IPS-18c (cell line): ENCODE measurements at regions not wholly inside any gene's neighbourhood (a gene's known extent, or its start where the extent isn't known, plus 50 kb on each side); places are given as distances from the start of the nearest gene placed in this dataset.

Experiments used
- H3K4me3 ChIP-seq: 2 replicates; pipeline ENCODE4 v1.7.0; 2013; ENCODE audit warnings: low read depth, mild to moderate bottlenecking, low read length, moderate library complexity; ENCODE audit not compliant: insufficient read depth
- H3K9me3 ChIP-seq: one replicate; pipeline ENCODE4 v1.6.1; 2013; ENCODE audit warnings: mild to moderate bottlenecking, low read length, moderate library complexity; ENCODE audit not compliant: control insufficient read depth, insufficient read depth

DNA sequence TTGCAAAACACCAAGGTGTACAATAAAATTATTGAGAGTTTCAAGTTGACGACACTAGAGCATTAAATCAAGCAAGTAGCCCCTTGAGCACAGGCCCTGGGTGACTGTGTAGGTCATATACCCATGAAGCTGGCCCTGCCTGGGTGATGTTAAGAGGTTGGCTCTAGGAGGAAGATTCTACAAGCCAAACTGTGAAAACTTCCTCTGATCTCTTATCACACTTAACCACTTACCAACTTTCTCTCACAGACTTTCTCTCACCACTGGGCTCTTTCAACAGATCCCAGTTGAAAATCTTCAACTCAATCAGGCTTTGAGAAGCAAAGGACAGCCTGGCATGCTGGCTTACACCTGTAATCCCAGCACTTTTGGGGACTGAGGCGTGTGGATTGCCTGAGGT lies 186.9 kb upstream of the BTG1 start:
- H3K4me3 ChIP-seq: no peak overlapping the region
- no peaks in the 10 kb centered on the region for H3K9me3 ChIP-seq

- H3K4me3 ChIP-seq: no peak overlapping the region
- no peaks in the 10 kb centered on the region for H3K9me3 ChIP-seq
These were observed 185.7 kb upstream of the BTG1 start for GRCh38 chr12:92331383-92331782.

GRCh38 chr12:92330654-92331053 lies 185.0 kb upstream of the BTG1 start:
- no peak overlapping the region for H3K4me3 ChIP-seq
- H3K9me3 ChIP-seq: no peaks in the 10 kb centered on the region

DNA sequence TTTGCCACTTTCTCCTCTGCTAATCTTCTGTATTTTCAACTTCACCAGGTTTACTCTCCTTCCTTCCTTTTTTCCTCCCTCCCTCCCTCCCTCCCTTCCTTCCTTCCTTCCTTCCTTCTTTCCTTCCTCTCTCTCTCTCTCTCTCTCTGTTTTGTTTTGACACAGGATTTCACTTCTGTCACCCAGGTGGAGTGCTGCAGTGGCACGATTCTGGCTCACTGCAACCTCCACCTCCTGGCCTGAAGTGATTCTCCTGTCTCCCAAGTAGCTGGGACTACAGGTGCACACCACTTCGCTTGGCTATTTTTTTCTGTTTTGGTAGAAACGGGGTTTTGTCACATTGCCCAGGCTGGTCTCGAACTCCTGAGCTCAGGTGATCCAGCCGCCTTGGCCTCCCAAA lies 181.2 kb upstream of the BTG1 start:
- H3K4me3 ChIP-seq: no peak overlapping the region
- H3K9me3 ChIP-seq: peaks cover 2% of the 10 kb centered on the region

GRCh38 chr12:92324849-92325500 lies 179.3 kb upstream of the BTG1 start:
- peaks cover 2% of the 10 kb centered on the region for H3K9me3 ChIP-seq
- no peak overlapping the region for H3K4me3 ChIP-seq

GRCh38 chr12:92312463-92312964 lies 166.9 kb upstream of the BTG1 start:
- Histone ChIP-seq H3K9me3 (no peaks in the 10 kb centered on the region), H3K4me3 (no peak overlapping the region)

DNA sequence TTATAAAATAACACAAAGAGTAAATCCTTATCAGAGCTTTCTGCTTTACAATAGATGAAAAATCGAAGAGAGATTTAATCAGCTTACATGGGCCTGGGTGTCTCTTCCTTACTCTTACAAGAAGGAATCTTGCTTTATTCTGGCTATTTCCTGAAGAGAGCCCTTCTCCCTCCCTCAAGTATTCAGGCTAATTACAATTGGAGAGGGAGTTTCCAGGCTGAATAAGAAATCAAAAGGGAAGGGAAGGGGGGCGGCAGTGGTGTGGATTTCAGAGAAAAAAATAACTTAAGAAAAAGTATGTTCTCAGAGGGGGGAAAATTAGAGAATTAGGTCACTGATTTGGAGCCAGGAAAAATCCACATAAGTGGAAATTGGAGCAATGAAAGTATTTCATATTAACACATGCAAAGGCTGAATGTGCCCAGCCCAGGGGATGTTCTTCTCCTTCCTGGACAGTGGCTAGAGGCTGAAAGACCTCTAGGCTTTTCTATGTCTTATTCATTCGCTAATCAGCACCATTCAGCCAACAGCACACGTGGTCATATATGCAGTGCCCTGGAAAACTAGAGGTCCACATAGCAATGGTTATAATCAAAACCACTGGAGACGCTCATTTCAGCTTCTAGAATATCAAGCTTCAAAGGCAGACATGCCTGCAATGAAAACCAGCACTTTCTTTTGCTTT lies 158.9 kb upstream of the BTG1 start:
- Histone ChIP-seq H3K9me3 (no peaks in the 10 kb centered on the region), H3K4me3 (no peak overlapping the region)

DNA sequence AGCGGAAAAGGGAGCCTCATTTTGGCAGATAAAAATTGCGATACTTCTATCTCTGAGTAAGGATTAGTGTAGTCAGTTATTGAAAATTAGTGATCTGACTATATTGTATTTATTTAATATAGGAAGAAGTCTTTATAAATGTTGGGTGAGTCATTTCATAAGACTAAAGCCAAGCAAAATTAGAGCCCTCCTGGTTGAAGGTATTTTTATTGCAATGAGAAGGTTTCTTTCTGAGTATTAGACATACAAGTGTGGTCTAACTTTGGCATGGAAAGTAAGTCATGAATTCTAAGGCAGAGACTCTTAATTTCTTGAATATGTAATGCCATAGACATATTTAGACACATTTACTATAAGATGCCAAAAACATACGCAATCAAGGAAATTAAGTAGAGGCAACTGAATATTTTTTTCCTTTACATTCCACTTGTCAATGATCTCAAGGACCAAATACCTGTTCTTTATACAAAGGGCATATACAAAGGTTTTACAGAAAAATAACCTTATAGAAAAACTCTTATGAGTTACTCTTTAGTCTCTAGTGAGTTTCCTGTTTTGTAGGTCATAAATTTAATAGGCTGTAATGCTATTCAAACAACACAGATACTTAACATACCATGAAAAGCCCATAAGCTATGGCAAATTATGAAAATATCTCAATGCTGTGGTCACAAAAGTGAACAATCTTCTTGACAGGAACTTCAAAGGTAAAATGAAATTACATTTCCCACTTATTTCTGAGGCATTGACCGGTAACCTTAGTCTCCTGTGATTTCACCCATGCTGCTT lies 156.6 kb upstream of the BTG1 start:
- Histone ChIP-seq H3K4me3 (no peak overlapping the region), H3K9me3 (no peaks in the 10 kb centered on the region)

DNA sequence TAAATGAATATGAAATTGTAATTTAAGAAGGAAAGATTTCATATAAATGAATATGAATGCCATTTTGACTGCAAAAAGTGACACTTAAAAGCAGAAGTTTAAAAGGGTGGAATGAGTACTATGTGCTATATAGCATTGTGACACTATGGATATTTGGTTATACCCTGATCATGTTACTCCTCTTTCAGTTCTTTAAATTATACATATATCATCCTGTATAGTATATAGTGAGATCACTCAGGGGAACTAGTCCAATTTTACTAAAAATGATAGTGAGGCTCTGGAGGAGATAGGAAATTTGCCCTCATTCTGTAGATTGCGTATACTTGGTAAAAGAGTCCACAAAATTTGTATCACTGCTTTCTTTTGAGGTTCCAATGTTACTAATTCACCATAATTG lies 155.7 kb upstream of the BTG1 start:
- no peak overlapping the region for H3K4me3 ChIP-seq
- no peaks in the 10 kb centered on the region for H3K9me3 ChIP-seq

DNA sequence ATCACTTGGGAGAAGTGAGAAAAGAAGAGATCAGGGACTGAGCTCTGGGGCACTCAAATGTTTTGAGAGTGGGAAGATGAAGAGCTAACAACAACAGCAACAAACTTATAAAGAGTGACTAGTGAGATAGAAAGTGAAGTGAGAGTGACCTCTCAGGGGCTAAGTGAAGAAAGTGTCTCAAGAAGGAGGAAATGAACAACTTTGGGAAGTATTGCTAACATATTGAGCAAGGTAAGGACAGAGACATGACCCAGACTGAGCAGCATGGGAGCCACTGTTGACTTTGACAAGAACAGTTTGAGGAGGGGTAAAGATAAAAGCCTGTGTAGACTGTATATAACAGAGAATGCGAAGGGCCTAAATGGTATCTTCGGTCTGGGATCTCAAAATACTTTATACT lies 155.1 kb upstream of the BTG1 start:
- Histone ChIP-seq H3K4me3 (no peak overlapping the region), H3K9me3 (no peaks in the 10 kb centered on the region)

- H3K9me3 ChIP-seq: no peaks in the 10 kb centered on the region
- H3K4me3 ChIP-seq: no peak overlapping the region
These were observed 154.1 kb upstream of the BTG1 start for GRCh38 chr12:92299744-92300143.

DNA sequence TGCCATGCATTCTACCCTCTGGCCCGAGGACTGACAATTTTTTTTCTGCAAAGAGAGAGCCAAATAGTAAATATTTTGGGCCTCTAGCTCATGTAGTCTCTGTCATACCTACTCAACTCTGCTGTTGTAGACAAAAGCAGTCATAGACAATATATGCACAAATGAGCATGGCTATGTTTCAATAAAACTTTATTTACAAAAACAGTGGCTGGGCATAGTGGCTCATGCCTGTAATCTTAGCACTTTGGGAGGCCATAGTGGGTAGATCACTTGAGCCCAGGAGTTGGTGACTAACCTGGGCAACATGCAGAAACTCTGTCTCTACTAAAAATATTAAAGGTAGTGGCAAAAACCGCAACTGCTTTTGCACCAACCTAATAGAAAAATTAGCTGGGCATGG lies 153.7 kb upstream of the BTG1 start:
- Histone ChIP-seq H3K4me3 (no peak overlapping the region), H3K9me3 (no peaks in the 10 kb centered on the region)

GRCh38 chr12:92297932-92298696 lies 152.5 kb upstream of the BTG1 start:
- no peak overlapping the region for H3K4me3 ChIP-seq
- H3K9me3 ChIP-seq: no peaks in the 10 kb centered on the region

- no peaks in the 10 kb centered on the region for H3K9me3 ChIP-seq
These were observed 151.8 kb upstream of the BTG1 start for GRCh38 chr12:92297405-92297804.

GRCh38 chr12:92295523-92295922 lies 149.9 kb upstream of the BTG1 start:
- H3K4me3 ChIP-seq: no peak overlapping the region
- H3K9me3 ChIP-seq: no peaks in the 10 kb centered on the region

More at GRCh38 chr12:92297405-92297804, 151.8 kb upstream of the BTG1 start:
- no peak overlapping the region for H3K4me3 ChIP-seq

GRCh38 chr12:92294676-92295440 lies 149.2 kb upstream of the BTG1 start:
- no peak overlapping the region for H3K4me3 ChIP-seq
- no peaks in the 10 kb centered on the region for H3K9me3 ChIP-seq

DNA sequence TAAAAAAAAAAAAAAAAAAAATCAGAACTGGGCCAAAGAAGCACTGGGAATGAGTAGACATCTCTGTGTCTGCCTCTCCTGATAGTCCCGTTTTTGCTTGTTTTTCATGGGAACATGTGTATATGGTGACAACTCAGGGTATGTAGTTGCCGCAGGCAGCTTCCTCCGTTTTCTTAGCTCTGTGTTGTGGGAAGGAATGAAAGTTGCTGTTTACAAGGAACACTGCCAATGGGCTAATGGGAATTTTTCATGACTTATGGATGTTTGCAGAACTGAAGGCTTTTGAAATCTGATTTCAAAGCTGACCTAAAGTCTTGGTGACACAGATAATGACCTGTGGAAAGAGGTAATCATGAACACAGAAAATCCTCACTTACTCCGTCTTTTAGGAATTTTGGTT lies 146.4 kb upstream of the BTG1 start:
- H3K9me3 ChIP-seq: no peaks in the 10 kb centered on the region
- no peak overlapping the region for H3K4me3 ChIP-seq
